GM23338 (cell line): ENCODE measurements at regions not wholly inside any gene's neighbourhood (a gene's known extent, or its start where the extent isn't known, plus 50 kb on each side); places are given as distances from the start of the nearest gene placed in this dataset.

Experiments used
- ATAC-seq: fragments of 200-7000 bp; cut with Tn5 transposase; 3 replicates; pipeline ENCODE4 v1.9.1; 2020
- DNase-seq: peaks from one replicate; pipeline ENCODE4 v3.0.0-alpha.2; 2015; ENCODE audit warnings: low spot score
- H2AFZ ChIP-seq: fragments of 200-600 bp; sonication (generic); 2 replicates; pipeline ENCODE4 v1.8.0; 2016; ENCODE audit warnings: antibody characterized with exemption, mild to moderate bottlenecking, moderate library complexity
- H3F3A ChIP-seq: fragments of 200-600 bp; sonication (generic); replicated peaks from 2 replicates; pipeline ENCODE4 v1.8.0; 2017; ENCODE audit warnings: antibody characterized with exemption, mixed run types, low read depth
- H3K27ac ChIP-seq: fragments of 200-600 bp; sonication (generic); 2 replicates; pipeline ENCODE4 v1.6.1; 2016; ENCODE audit warnings: low read depth
- H3K27me3 ChIP-seq: fragments of 200-600 bp; sonication (generic); 2 replicates; pipeline ENCODE4 v1.8.0; 2016; ENCODE audit warnings: mild to moderate bottlenecking, mixed run types, moderate library complexity; ENCODE audit not compliant: insufficient read depth
- H3K36me3 ChIP-seq: fragments of 200-600 bp; sonication (generic); 2 replicates; pipeline ENCODE4 v1.8.0; 2016; ENCODE audit warnings: mild to moderate bottlenecking; ENCODE audit not compliant: insufficient read depth
- H3K4me1 ChIP-seq: fragments of 200-600 bp; sonication (generic); 2 replicates; pipeline ENCODE4 v1.8.0; 2016; ENCODE audit warnings: mild to moderate bottlenecking, moderate library complexity; ENCODE audit not compliant: insufficient read depth
- H3K4me2 ChIP-seq: fragments of 200-600 bp; sonication (generic); 2 replicates; pipeline ENCODE4 v1.7.1; 2017; ENCODE audit warnings: mixed run types
- H3K4me3 ChIP-seq: fragments of 200-600 bp; sonication (generic); 2 replicates; pipeline ENCODE4 v1.6.1; 2016; ENCODE audit warnings: mixed run types
- H3K79me2 ChIP-seq: fragments of 200-600 bp; sonication (generic); replicated peaks from 2 replicates; pipeline ENCODE4 v1.8.0; 2017; ENCODE audit warnings: mild to moderate bottlenecking; ENCODE audit not compliant: insufficient read depth
- H3K9me2 ChIP-seq: fragments of 200-600 bp; sonication (generic); 2 replicates; pipeline ENCODE4 v1.8.0; 2017; ENCODE audit not compliant: insufficient read depth
- H4K20me1 ChIP-seq: fragments of 200-600 bp; sonication (generic); replicated peaks from 2 replicates; pipeline ENCODE4 v1.8.0; 2017; ENCODE audit warnings: mild to moderate bottlenecking; ENCODE audit not compliant: insufficient read depth
- H3K27ac Mint-ChIP-seq: 2 replicates; pipeline ENCODE4 v1.8.0; 2020; ENCODE audit warnings: inconsistent platforms, mild to moderate bottlenecking, moderate library complexity, mixed read lengths
- H3K27me3 Mint-ChIP-seq: 3 replicates; pipeline ENCODE4 v1.8.0; 2022; ENCODE audit warnings: low read depth, mild to moderate bottlenecking, moderate library complexity, mixed read lengths, inconsistent platforms; ENCODE audit not compliant: insufficient read depth, poor library complexity
- H3K36me3 Mint-ChIP-seq: 3 replicates; pipeline ENCODE4 v1.8.0; 2021; ENCODE audit warnings: low read depth, mild to moderate bottlenecking, inconsistent platforms, moderate library complexity, mixed read lengths
- H3K4me1 Mint-ChIP-seq: 3 replicates; pipeline ENCODE4 v1.8.0; 2020; ENCODE audit warnings: mild to moderate bottlenecking, inconsistent platforms, mixed read lengths
- H3K4me3 Mint-ChIP-seq: 3 replicates; pipeline ENCODE4 v1.8.0; 2021; ENCODE audit warnings: moderate library complexity, mild to moderate bottlenecking, inconsistent platforms, mixed read lengths
- H3K9me3 Mint-ChIP-seq: 3 replicates; pipeline ENCODE4 v1.8.0; 2020; ENCODE audit warnings: moderate library complexity, mild to moderate bottlenecking, inconsistent platforms, mixed read lengths
- CREB1 ChIP-seq: fragments of 250-450 bp; sonication (Bioruptor Pico); IDR thresholded peaks from 2 replicates; pipeline ENCODE4 v1.5.0; 2020; ENCODE audit warnings: low read depth, mild to moderate bottlenecking, moderate library complexity
- CTCF ChIP-seq, 2 experiments: fragments of 200-600 bp in 1 of 2; sonication (generic) in 1 of 2; conservative IDR thresholded peaks; 2 replicates each; pipeline versions ENCODE4 v1.5.1 to v1.6.1; 2016 to 2017; ENCODE audit warnings: antibody characterized with exemption in 2 of 2, low read depth in 2 of 2, mild to moderate bottlenecking in 2 of 2, moderate library complexity in 1 of 2
- EZH2 ChIP-seq: fragments of 200-600 bp; sonication (generic); IDR thresholded peaks from one replicate; pipeline ENCODE4 v1.8.0; 2017; ENCODE audit warnings: antibody characterized with exemption, mild to moderate bottlenecking, low read depth; ENCODE audit not compliant: unreplicated experiment
- JUNB ChIP-seq: IDR thresholded peaks from one replicate; pipeline ENCODE4 v1.6.1; 2016; ENCODE audit warnings: antibody characterized with exemption; ENCODE audit not compliant: unreplicated experiment
- POLR2AphosphoS5 ChIP-seq: IDR thresholded peaks from 2 replicates; pipeline ENCODE4 v1.6.1; 2016; ENCODE audit warnings: antibody characterized with exemption, low read depth
- REST ChIP-seq: IDR thresholded peaks from one replicate; pipeline ENCODE4 v1.6.1; 2018; ENCODE audit warnings: antibody characterized with exemption; ENCODE audit not compliant: unreplicated experiment
- STAT1 ChIP-seq: IDR thresholded peaks from one replicate; pipeline ENCODE4 v1.6.1; 2016; ENCODE audit warnings: antibody characterized with exemption; ENCODE audit not compliant: unreplicated experiment
- ZNF114 ChIP-seq: fragments of 250-450 bp; sonication (Bioruptor Pico); IDR thresholded peaks from 2 replicates; pipeline ENCODE4 v1.5.0; 2020; ENCODE audit warnings: mild to moderate bottlenecking, moderate library complexity
- ZNF331 ChIP-seq: fragments of 250-450 bp; sonication (Bioruptor Pico); IDR thresholded peaks from 2 replicates; pipeline ENCODE4 v1.5.0; 2020; ENCODE audit warnings: low read depth, mild to moderate bottlenecking, moderate library complexity
- TF ChIP-seq, protein P1 (sequence below): IDR thresholded peaks from 2 replicates; pipeline ENCODE4 v1.6.1; 2016; ENCODE audit warnings: antibody characterized with exemption

DNA sequence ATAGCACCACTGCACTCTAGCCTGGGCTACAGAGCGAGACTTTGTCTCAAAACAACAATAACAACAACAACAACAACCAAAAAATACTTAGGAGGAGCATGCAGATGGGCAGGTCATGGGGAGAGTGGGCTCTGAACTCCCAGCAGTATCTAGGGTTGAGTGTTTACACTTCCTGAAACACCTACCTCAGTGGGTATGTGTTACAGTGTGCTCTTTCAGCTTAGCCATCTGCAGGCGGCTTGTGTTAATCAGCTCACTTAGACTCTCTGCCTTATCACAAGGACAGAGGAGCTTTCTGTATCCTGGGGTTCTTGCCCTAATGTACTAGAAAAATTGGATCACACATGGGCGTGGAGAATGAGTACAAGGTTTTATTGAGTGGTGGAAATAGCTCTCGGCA lies 340.2 kb downstream of the KIF20B start (continued):
- TF ChIP-seq STAT1, result no peak
- TF ChIP-seq POLR2AphosphoS5, result no peak
- TF ChIP-seq JUNB, result no peak

DNA sequence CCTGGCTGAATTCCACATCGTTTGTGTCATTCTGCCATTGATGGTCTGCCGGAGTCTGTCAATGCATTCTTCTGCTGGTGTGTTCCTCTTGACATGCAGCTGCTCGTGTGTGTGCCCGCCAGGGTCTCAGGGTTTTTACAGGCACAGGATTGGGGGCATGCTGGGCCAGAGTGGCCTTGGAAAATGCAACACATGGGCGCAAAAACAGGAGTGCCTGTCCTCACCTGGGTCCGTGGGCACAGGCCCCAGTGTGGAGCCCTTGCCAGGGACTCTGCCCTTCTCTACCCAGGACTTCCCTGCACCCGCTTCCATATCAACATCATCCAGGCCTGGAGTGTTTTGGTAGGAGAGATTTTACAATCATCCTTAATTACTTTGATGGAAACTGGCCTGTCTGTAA lies 340.7 kb downstream of the KIF20B start:
- 0 out of 2 replicates have a peak, but pooled peaks cover 3% of the 10 kb centered on the region for H3K9me2 ChIP-seq
- H4K20me1 ChIP-seq, result no peaks in the 10 kb centered on the region
- no peak overlapping the region for H3K4me3 ChIP-seq
- H3K36me3 ChIP-seq, result no peaks in the 10 kb centered on the region
- H3K27me3 ChIP-seq, result no peaks in the 10 kb centered on the region
- no peak overlapping the region for H3K27ac ChIP-seq
- Mint-ChIP-seq H3K4me1 (no peaks in the 10 kb centered on the region), H3K27ac (no peak overlapping the region), H3K27me3 (peaks cover 4% of the 10 kb centered on the region), H3K4me3 (no peak overlapping the region), H3K9me3 (no peaks in the 10 kb centered on the region), H3K36me3 (no peaks in the 10 kb centered on the region)
- no peak overlapping the region for H3K4me2 ChIP-seq
- ATAC-seq, result no peak
- DNase-seq, result no peak
- TF ChIP-seq STAT1, result no peak
- no peak for TF ChIP-seq ZNF114 (CRISPR knock-in tag)
- TF ChIP-seq REST, result no peak
- no peak for TF ChIP-seq JUNB
- TF ChIP-seq, protein P1, sequence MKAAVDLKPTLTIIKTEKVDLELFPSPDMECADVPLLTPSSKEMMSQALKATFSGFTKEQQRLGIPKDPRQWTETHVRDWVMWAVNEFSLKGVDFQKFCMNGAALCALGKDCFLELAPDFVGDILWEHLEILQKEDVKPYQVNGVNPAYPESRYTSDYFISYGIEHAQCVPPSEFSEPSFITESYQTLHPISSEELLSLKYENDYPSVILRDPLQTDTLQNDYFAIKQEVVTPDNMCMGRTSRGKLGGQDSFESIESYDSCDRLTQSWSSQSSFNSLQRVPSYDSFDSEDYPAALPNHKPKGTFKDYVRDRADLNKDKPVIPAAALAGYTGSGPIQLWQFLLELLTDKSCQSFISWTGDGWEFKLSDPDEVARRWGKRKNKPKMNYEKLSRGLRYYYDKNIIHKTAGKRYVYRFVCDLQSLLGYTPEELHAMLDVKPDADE, result no peak
- no peak for TF ChIP-seq CTCF (conservative IDR thresholded peaks at IDR 0.05; ENCODE audit: low read depth in 2 of 2)
- H3K79me2 ChIP-seq, result no peaks in the 10 kb centered on the region
- H2AFZ ChIP-seq, result no peak overlapping the region
- no peaks in the 10 kb centered on the region for H3F3A ChIP-seq
- H3K4me1 ChIP-seq, result no peaks in the 10 kb centered on the region

GRCh38 chr10:90047243-90047729 lies 345.9 kb downstream of the KIF20B start:
- Histone ChIP-seq H3K79me2 (no peaks in the 10 kb centered on the region), H3K27me3 (no peaks in the 10 kb centered on the region), H3F3A (no peaks in the 10 kb centered on the region), H3K36me3 (no peaks in the 10 kb centered on the region), H3K27ac (no peak overlapping the region), H3K4me1 (no peaks in the 10 kb centered on the region), H3K4me3 (no peak overlapping the region), H3K9me2 (no peaks in the 10 kb centered on the region), H4K20me1 (no peaks in the 10 kb centered on the region), H2AFZ (no peak overlapping the region), H3K4me2 (no peak overlapping the region)
- no peaks in the 10 kb centered on the region for H3K36me3 Mint-ChIP-seq
- ATAC-seq (no peak), DNase-seq (no peak)
- no peaks in the 10 kb centered on the region for H3K27me3 Mint-ChIP-seq
- no peaks in the 10 kb centered on the region for H3K4me1 Mint-ChIP-seq
- H3K4me3 Mint-ChIP-seq, result no peak overlapping the region
- H3K9me3 Mint-ChIP-seq, result peaks cover 3% of the 10 kb centered on the region; the same call in 2 of the 3 replicates
- no peak overlapping the region for H3K27ac Mint-ChIP-seq
- TF ChIP-seq ZNF331 (CRISPR knock-in tag) (no peak), REST (no peak), STAT1 (no peak), ZNF114 (CRISPR knock-in tag) (no peak), EZH2 (no peak), CREB1 (CRISPR knock-in tag) (no peak)
